ENCODE measurements at regions not wholly inside any gene's neighbourhood (a gene's known extent, or its start where the extent isn't known, plus 50 kb on each side); places are given as distances from the start of the nearest gene placed in this dataset.

DNA sequence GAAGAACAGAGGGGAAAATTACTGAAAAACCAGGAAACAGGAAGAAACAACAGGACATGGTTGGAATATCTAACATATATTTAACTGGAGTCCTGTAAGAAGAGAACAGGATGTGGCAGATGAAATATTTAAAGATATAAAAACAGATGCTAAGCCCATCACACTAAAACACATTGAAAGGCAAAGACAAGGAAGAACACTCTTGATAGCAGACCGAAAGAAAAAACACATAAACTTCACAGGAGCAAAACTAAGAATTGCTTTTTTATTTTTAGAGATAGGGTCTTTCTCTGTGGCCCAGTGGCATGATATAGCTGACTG lies 324.4 kb upstream of the ARRDC3 start:
- TF ChIP-seq CTCF (IDR thresholded peaks at IDR 0.05) (no peak), POLR2A (IDR thresholded peaks at IDR 0.05) (no peak)

Data from thyroid gland (tissue), 4 donors.